ENCODE measurements at regions not wholly inside any gene's neighbourhood (a gene's known extent, or its start where the extent isn't known, plus 50 kb on each side); places are given as distances from the start of the nearest gene placed in this dataset.
A peak's percentile ranks its signal among the peaks of the same experiment; 100 is the strongest.
"Not testable (repeated sequence)": the region's sequence is repeated elsewhere in the genome, so short reads cannot be mapped to it uniquely, and the experiment has no call there.

DNA sequence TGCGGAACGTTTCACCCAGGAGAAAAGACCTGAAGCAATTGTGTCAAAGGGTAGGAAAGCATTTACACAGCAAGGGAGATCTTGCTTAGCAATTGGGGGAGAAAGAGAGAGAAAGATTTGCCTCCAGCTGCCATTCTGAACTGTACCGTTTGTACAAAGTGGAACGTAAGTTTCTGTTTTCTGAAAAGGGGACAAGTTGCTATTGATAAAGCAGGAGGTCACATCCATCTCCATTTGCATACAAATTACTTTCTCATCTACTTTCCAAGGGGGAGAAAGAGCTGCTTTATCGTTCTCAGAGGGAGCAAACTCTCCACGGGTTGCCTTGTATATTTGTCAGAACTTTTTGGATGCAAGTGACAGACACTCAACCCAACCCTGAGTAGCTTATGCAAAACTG lies 92.0 kb upstream of the CARD11 start:
- DNase-seq (ENCODE audit: low spot score), result no peak

- DNase-seq (ENCODE audit: low spot score), result peak; percentile 2
Measured at GRCh38 chr7:3138206-3138605, 94.5 kb upstream of the CARD11 start.

DNA sequence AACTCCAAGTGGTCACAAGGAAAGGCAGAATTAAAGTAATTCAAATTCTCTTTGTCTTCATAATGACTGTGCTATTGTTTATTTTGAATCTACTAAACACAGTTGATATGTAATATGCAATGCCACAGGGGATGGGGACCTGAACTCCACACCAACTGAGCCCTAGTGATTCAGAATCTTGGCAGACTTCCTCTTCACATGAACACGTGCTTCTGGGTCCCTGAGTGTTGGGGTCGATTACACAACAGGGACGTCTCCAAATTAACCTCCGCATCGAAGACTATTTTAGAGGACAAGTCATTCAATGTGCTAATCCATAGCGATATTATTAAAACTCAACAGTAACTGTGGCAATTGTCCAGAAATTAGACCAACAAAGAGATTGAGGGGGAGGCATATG lies 95.3 kb upstream of the CARD11 start:
- peak; percentile 15 for DNase-seq (ENCODE audit: low spot score)

- DNase-seq (ENCODE audit: low spot score), result no peak
Measured at GRCh38 chr7:3140834-3141233, 97.2 kb upstream of the CARD11 start.

DNA sequence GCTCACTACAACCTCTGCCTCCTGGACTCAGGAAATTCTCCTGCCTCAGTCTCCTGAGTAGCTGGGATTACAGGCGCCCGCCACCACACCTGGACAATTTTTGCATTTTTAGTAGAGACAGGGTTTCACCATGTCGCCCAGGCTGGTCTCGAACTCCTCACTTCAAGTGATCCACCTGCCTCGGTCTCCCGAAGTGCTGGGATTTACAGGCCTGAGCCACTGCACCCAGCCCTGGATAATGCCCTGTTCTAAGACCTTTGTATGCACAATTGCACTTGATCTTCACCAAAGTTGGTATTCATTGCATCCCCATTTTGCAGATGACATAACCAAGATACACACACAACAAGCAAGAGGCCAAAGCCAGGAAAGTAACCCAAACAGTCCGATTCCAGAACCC lies 97.7 kb upstream of the CARD11 start:
- peak; percentile 12 for DNase-seq (ENCODE audit: low spot score)

DNA sequence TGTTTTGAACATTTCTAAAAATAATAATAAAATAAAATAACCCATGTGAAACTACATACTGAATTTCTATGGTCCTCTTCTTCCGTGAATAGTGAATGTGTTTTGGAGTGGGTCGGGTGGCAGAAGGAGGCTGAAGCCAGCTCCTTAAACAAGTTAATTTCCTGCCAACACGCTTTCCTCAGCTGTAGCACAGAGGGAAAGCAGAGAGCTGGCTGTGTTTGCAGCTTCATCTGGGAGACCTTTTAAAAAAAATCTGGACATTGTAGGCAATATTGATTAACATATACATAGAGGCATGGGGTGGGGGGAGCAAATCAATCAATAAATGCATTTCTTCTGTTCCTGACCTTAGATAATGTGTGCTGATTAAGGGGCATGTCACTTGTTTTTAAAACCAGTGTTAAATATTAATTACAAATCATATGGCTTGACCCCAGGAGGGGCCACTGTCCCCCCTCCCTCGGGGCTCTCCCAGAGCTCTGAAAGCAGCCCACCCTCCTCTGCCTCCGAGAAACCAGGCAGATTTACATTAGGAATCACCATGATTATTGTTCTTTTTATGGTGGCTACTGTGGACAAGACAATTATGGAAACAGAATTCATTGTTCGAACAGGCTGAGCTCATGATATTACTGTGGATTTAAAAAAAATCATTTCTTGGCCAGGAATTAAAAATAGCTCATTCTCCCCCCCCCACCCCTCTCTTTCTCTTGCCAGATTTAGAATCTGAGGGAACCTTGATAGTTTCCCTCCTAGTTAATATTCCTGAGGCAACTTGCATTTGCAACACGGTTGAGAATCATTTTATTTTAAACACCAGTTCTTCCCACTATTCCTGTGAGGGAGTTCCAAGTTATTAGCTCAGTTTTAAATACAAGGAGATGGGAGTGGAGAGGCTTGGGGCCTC lies 100.5 kb upstream of the CARD11 start:
- peak; percentile 19 for DNase-seq (ENCODE audit: low spot score)

DNA sequence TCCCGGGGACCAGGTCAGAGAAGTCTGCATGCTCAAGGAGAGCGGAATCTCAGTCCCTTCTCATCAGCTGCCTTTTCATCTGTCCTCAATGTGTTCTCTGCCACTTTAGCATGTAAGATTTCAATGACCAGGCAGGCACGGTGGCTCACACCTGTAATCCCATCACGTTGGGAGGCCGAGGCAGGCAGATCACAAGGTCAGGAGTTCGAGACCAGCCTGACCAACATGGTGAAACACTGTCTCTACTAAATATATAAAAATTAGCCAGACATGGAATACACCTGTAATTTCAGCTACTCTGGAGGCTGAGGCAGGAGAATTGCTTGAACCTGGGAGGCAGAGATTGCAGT lies 101.1 kb upstream of the CARD11 start:
- DNase-seq (ENCODE audit: low spot score), result peak; percentile 20

DNA sequence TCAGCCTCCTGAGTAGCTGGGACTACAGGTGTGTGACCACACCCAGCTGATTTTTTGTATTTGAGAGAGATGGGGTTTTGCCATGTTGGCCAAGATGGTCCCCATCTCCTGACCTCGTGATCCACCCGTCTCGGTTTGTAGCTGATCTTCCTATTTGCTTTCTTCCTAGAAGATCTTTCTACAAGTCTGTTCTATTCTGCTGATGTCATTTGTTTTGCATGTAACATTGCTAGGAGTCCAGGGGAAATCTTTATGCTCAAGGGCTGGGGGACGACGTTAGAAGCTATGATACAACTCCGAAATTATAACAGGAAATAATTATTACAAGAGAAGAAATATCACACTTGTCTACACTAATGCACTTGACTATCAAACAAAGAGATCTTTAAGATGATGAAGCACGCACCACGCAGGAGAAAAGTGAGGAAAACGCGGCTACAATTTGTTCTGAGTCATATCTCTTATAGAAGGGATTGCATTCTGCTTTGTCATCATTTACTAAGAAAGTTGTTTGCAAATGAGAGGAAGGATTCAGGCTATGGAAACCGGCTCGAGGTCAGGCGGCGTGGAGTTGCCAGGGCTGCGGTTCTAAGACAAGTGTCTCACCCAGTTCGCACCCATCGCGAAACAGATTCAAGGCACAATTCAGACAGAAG lies 103.0 kb upstream of the CARD11 start:
- DNase-seq (ENCODE audit: low spot score), result peak; percentile 43

- not testable (repeated sequence) for DNase-seq (ENCODE audit: low spot score)
Measured at GRCh38 chr7:3148471-3148870, 104.8 kb upstream of the CARD11 start.

- DNase-seq (ENCODE audit: low spot score), result no peak
Measured at GRCh38 chr7:3149231-3149995, 105.7 kb upstream of the CARD11 start.

GRCh38 chr7:3150027-3150426 lies 106.4 kb upstream of the CARD11 start:
- no peak for DNase-seq (ENCODE audit: low spot score)

- DNase-seq (ENCODE audit: low spot score), result no peak
Measured at GRCh38 chr7:3151784-3152183, 108.1 kb upstream of the CARD11 start.

GRCh38 chr7:3152714-3153113 lies 109.0 kb upstream of the CARD11 start:
- no peak for DNase-seq (ENCODE audit: low spot score)

GRCh38 chr7:3153118-3153517 lies 109.5 kb upstream of the CARD11 start:
- DNase-seq (ENCODE audit: low spot score), result no peak

- DNase-seq (ENCODE audit: low spot score), result no peak
Measured at GRCh38 chr7:3154317-3154716, 110.7 kb upstream of the CARD11 start.

DNA sequence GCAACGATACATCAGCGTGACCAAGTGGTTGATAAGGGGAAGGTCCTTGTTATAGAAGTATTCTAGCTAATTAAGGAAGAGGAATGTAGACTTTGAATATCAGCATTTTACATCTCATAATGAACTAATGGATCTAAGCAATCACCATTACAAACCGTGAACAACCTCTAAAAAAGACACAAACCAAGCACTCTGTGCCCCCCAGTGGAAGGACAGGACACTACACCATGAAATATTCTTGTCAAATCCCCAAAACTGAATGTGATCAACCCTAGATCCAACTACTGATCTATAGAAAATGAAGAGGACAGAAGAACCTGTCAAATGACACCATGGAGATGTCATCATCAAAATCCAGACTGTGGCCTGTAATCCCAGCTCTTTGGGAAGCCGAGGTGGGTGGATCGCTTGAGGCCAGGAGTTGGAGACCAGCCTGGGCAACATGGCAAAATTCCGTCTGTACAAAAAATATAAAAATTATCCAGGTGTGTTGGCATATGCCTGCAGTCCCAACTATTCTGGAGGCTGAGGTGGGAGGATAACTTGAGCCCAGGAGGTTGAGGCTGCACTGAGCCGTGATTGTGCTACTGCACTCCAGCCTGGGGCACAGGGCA lies 111.3 kb upstream of the CARD11 start:
- no peak for DNase-seq (ENCODE audit: low spot score)

GRCh38 chr7:3156508-3156907 lies 112.8 kb upstream of the CARD11 start:
- no peak for DNase-seq (ENCODE audit: low spot score)

GRCh38 chr7:3157566-3158287 lies 114.1 kb upstream of the CARD11 start:
- DNase-seq (ENCODE audit: low spot score), result no peak

DNA sequence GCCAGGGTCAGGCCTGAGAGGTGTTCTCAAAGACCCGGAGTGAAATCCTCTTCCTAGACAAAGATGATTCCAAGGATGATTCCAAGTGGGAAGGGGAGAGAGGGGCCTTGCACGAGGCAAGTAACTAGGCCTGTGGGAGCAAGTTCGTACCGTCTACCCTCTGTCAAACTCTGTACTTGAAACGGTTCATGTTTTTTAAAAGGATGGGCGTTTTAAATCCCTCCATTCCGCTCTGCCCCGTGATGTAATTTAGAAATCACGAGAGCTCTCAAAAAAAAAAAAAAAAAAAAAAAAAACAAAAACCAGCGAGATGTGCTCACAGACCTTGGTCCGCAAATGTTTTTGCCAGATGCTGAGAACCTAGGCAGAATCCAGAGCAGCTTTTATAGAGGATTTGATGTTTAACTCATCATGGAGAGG lies 114.7 kb upstream of the CARD11 start:
- DNase-seq (ENCODE audit: low spot score), result no peak

DNA sequence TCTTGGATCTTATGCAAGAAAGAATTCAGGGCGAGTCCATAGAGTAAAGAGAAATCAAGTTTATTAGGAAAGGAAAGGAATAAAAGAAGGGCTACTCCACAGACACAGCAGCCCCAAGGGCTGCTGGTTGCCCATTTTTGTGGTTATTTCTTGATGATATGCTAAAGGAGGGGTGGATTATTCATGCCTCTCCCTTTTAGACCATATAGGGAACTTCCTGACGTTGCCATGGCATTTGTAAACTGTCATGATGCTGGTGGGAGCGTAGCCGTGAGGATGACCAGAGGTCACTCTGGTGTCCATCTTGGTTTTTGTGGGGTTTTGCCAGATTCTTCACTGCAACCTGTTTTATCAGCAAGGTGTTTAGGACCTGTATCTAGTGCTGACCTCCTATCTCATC lies 115.4 kb upstream of the CARD11 start:
- no peak for DNase-seq (ENCODE audit: low spot score)

- DNase-seq (ENCODE audit: low spot score), result no peak
Measured at GRCh38 chr7:3159445-3159844, 115.8 kb upstream of the CARD11 start.

Measured in ureter (tissue), 1 donor.